ENCODE measurements at regions not wholly inside any gene's neighbourhood (a gene's known extent, or its start where the extent isn't known, plus 50 kb on each side); places are given as distances from the start of the nearest gene placed in this dataset.

DNA sequence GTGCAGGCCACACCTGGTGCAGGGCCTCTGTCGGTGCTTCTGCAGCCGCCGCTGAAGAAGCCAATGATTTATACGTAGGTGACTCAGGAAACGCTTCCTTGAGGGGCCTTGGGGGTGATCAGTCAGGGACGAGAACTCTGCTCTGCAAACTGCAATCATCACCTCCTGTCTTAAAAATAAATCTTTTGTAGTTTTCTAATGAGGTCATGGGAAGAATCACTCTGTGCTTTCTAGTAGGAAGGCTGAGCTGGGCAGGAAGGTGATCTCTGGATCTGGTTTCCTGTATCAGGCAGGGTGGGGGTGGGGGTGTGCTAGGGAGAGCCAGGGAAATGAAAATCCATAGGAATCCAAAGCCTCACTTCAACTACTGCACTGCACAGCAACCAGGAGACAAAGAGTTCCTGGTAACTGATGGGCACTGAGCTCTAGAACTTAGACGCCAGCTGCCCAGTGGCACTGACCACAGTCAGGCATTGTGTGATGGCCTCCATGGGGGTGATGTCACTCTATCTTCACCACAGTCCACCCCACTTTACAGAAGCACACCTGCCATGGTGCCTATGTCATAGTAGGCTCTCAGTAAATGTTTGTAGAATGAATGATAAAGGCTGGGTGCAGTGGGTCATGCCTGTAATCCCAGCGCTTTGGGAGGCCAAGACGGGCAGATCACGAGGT is 292.4 kb upstream of the PWP1 start:
- in situ Hi-C loops (cut with HindIII; ENCODE audit: low sequenced_read_pairs), result no loop called here
- TF ChIP-seq CTCF (IDR thresholded peaks at IDR 0.05; ENCODE audit: low read depth, low read length), result no peak
- no peak for DNase-seq (ENCODE audit: low read depth, low spot score)
- no peak overlapping the region for H3K4me3 ChIP-seq (ENCODE audit: low read depth, low read length)

DNA sequence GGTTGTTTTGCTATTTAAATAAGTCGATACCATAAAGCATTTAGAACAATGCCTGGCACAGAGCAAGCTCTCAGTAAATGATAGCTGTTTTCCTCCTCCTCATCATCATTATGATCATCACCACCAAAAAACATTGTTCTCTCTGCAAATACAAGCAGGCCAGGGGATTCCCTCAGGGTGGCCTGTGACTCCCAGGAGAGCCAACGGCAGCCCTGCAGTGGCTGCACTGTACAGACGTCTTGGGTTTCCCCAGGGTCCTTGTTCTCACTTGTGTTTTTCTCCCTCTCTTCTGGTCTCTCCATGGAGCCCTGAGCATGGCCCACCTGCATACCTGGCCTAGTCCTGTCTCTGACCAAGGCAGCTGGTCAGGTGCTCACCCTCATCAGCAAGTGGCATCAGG is 290.9 kb upstream of the PWP1 start:
- in situ Hi-C loops (cut with HindIII; ENCODE audit: low sequenced_read_pairs), result no loop called here
- no peak overlapping the region for H3K4me3 ChIP-seq (ENCODE audit: low read depth, low read length)
- no peak for DNase-seq (ENCODE audit: low read depth, low spot score)
- TF ChIP-seq CTCF (IDR thresholded peaks at IDR 0.05; ENCODE audit: low read depth, low read length), result no peak

- H3K4me3 ChIP-seq (ENCODE audit: low read depth, low read length), result no peak overlapping the region
- DNase-seq (ENCODE audit: low read depth, low spot score), result no peak
- in situ Hi-C loops (cut with HindIII; ENCODE audit: low sequenced_read_pairs), result no loop called here
- TF ChIP-seq CTCF (IDR thresholded peaks at IDR 0.05; ENCODE audit: low read depth, low read length), result no peak
These were observed 289.8 kb upstream of the PWP1 start for GRCh38 chr12:107395817-107396216.

DNA sequence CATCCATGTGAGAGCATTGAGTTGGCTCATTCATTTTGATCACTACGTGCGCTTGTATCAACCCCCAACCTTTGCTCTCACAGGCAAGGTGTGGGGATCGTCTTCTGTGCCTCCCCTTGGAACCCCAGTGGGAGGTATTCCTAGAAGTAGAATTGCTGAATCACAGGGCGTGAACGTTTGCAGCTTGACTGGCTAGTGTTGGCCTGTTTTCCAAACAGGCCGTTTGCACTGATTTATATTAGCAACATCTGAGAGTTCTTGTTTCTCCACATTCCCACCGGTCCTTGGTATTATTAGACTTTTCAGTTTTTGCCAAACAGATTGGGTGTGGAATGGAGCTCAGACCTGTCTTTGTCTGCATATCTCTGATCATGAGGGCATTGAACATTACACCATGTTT is 288.6 kb upstream of the PWP1 start:
- in situ Hi-C loops (cut with HindIII; ENCODE audit: low sequenced_read_pairs), result no loop called here
- no peak overlapping the region for H3K4me3 ChIP-seq (ENCODE audit: low read depth, low read length)
- peak; percentile 43 for DNase-seq (ENCODE audit: low read depth, low spot score)
- TF ChIP-seq CTCF (IDR thresholded peaks at IDR 0.05; ENCODE audit: low read depth, low read length), result no peak

DNA sequence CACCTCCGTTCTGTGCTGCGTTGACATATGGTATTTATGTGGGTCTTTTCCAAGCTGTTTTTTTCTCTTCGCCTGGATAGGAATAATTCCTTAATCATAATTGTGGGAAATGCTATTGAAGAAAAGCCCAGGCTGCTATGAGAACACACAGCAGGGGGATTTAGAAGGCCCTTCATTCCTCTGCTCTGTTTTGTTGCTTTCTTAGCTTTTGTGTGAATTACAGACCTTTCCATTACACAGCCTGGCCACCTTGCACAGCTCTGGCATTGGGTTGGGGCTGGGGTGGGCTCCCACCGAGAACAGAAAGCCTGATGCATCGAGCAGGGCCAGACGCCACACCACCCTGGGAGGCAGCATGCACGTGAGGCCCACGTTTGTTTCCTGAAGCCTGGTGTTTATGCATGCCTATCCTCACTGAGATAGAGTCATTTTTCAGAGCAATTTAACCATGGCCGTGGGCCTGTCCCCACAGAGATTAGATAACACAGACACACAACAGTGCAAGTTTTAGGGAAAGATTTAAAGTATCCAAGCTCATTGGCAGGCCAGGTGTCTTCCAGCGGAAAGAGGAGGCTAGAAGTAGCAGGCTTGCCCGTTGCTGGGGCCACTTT is 287.6 kb upstream of the PWP1 start:
- in situ Hi-C loops (cut with HindIII; ENCODE audit: low sequenced_read_pairs), result no loop called here
- TF ChIP-seq CTCF (IDR thresholded peaks at IDR 0.05; ENCODE audit: low read depth, low read length), result no peak
- no peak overlapping the region for H3K4me3 ChIP-seq (ENCODE audit: low read depth, low read length)
- no peak for DNase-seq (ENCODE audit: low read depth, low spot score)

DNA sequence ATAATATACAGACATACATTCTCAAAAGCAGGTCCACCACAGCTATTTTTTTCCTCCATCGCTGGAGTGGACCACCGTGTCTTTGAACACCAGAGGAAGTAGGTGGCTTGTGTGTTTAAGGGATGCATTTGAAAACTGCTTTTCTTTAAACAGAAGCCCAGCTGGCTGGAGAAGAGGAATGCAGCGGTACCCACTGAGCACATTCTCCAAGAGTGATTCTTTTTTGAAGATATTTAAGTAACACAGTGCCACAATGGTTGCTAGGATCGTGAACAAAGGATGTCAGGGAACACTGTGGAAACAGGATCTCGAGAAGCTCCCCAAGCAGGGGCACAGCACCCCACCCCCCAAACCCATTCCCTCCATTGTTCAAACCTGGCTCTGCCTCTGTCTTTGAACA is 286.6 kb upstream of the PWP1 start:
- in situ Hi-C loops (cut with HindIII; ENCODE audit: low sequenced_read_pairs), result no loop called here
- no peak for TF ChIP-seq CTCF (IDR thresholded peaks at IDR 0.05; ENCODE audit: low read depth, low read length)
- peak; percentile 75 for DNase-seq (ENCODE audit: low read depth, low spot score)
- no peak overlapping the region for H3K4me3 ChIP-seq (ENCODE audit: low read depth, low read length)

Measured in astrocyte of the spinal cord (primary cell).